ENCODE measurements at regions not wholly inside any gene's neighbourhood (a gene's known extent, or its start where the extent isn't known, plus 50 kb on each side); places are given as distances from the start of the nearest gene placed in this dataset.

- Mint-ChIP-seq H3K9me3 (ENCODE audit: low read depth) (no peaks in the 10 kb centered on the region), H3K4me3 (ENCODE audit: low read depth) (no peak overlapping the region), H3K27me3 (peaks cover 11% of the 10 kb centered on the region), H3K36me3 (ENCODE audit: insufficient read depth) (no peaks in the 10 kb centered on the region), H3K4me1 (ENCODE audit: low read depth) (no peaks in the 10 kb centered on the region), H3K27ac (no peak overlapping the region)
- TF ChIP-seq, protein P1, sequence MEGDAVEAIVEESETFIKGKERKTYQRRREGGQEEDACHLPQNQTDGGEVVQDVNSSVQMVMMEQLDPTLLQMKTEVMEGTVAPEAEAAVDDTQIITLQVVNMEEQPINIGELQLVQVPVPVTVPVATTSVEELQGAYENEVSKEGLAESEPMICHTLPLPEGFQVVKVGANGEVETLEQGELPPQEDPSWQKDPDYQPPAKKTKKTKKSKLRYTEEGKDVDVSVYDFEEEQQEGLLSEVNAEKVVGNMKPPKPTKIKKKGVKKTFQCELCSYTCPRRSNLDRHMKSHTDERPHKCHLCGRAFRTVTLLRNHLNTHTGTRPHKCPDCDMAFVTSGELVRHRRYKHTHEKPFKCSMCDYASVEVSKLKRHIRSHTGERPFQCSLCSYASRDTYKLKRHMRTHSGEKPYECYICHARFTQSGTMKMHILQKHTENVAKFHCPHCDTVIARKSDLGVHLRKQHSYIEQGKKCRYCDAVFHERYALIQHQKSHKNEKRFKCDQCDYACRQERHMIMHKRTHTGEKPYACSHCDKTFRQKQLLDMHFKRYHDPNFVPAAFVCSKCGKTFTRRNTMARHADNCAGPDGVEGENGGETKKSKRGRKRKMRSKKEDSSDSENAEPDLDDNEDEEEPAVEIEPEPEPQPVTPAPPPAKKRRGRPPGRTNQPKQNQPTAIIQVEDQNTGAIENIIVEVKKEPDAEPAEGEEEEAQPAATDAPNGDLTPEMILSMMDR (IDR thresholded peaks at IDR 0.05; ENCODE audit: unreplicated experiment): no peak
- DNase-seq (ENCODE audit: low spot score, unreplicated experiment): no peak
Observed at GRCh38 chr1:222417264-222417663, 130.6 kb downstream of the HHIPL2 start.

DNA sequence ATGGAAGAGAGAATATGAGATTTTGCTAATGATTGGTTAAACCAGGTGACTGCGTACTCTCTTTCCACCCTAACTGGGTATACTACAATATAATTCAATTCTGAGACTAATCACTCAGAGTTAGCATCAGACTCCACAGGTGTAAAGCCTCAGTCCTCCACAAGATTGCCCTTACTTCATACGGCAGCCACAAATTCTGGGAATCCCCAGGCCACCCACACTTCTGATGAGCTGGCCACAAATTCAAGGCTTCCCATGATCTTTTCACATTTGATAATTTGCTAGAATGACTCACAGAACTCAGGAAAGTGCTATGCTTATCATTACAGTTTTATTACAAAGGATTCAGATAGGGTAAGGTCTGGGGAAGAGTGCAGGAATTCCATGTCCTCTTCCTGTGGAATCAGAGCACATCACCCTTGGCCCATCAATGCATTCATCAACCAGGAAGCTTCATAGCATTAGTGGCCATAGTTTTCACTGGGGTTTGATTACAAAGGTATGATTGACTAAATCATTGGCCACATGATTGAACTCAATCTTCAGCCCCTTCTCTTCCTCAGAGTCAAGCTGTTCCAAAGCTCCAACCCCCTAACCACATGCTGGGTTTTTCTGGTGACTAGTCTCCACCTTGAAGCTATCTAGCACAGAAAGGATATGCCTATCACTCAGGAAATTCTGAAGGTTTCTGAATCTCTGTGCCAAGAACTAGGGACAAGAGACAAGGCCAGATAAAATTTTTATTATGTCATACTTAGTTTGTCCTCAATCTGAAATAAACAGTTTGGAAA, 131.7 kb downstream of the HHIPL2 start:
- H3K27me3 Mint-ChIP-seq: peaks cover 7% of the 10 kb centered on the region
- H3K27ac Mint-ChIP-seq: no peak overlapping the region
- no peaks in the 10 kb centered on the region for H3K9me3 Mint-ChIP-seq (ENCODE audit: low read depth)
- H3K4me1 Mint-ChIP-seq (ENCODE audit: low read depth): no peaks in the 10 kb centered on the region
- DNase-seq (ENCODE audit: low spot score, unreplicated experiment): no peak
- TF ChIP-seq, protein P1 (IDR thresholded peaks at IDR 0.05; ENCODE audit: unreplicated experiment): no peak
- no peak overlapping the region for H3K4me3 Mint-ChIP-seq (ENCODE audit: low read depth)
- H3K36me3 Mint-ChIP-seq (ENCODE audit: insufficient read depth): no peaks in the 10 kb centered on the region

GRCh38 chr1:222415441-222415840, 132.5 kb downstream of the HHIPL2 start:
- Mint-ChIP-seq H3K4me3 (ENCODE audit: low read depth) (no peak overlapping the region), H3K9me3 (ENCODE audit: low read depth) (no peaks in the 10 kb centered on the region), H3K27ac (no peak overlapping the region), H3K4me1 (ENCODE audit: low read depth) (no peaks in the 10 kb centered on the region), H3K27me3 (peaks cover 5% of the 10 kb centered on the region), H3K36me3 (ENCODE audit: insufficient read depth) (no peaks in the 10 kb centered on the region)
- no peak for DNase-seq (ENCODE audit: low spot score, unreplicated experiment)
- TF ChIP-seq, protein P1 (IDR thresholded peaks at IDR 0.05; ENCODE audit: unreplicated experiment): no peak

GRCh38 chr1:222413991-222414549, 133.8 kb downstream of the HHIPL2 start:
- H3K27me3 Mint-ChIP-seq: peaks cover 5% of the 10 kb centered on the region
- H3K36me3 Mint-ChIP-seq (ENCODE audit: insufficient read depth): no peaks in the 10 kb centered on the region

GRCh38 chr1:222413436-222413835, 134.5 kb downstream of the HHIPL2 start:
- Mint-ChIP-seq H3K27me3 (peaks cover 5% of the 10 kb centered on the region), H3K4me1 (ENCODE audit: low read depth) (no peaks in the 10 kb centered on the region), H3K4me3 (ENCODE audit: low read depth) (no peak overlapping the region), H3K9me3 (ENCODE audit: low read depth) (peaks cover 3% of the 10 kb centered on the region), H3K27ac (no peak overlapping the region), H3K36me3 (ENCODE audit: insufficient read depth) (no peaks in the 10 kb centered on the region)
- TF ChIP-seq, protein P1 (IDR thresholded peaks at IDR 0.05; ENCODE audit: unreplicated experiment): no peak
- no peak for DNase-seq (ENCODE audit: low spot score, unreplicated experiment)

More at GRCh38 chr1:222413991-222414549, 133.8 kb downstream of the HHIPL2 start:
- TF ChIP-seq, protein P1 (IDR thresholded peaks at IDR 0.05; ENCODE audit: unreplicated experiment): no peak
- no peak for DNase-seq (ENCODE audit: low spot score, unreplicated experiment)
- no peaks in the 10 kb centered on the region for H3K4me1 Mint-ChIP-seq (ENCODE audit: low read depth)
- H3K4me3 Mint-ChIP-seq (ENCODE audit: low read depth): no peak overlapping the region
- H3K9me3 Mint-ChIP-seq (ENCODE audit: low read depth): no peaks in the 10 kb centered on the region
- no peak overlapping the region for H3K27ac Mint-ChIP-seq
